CD4-positive, alpha-beta T cell (primary cell): ENCODE measurements at regions not wholly inside any gene's neighbourhood (a gene's known extent, or its start where the extent isn't known, plus 50 kb on each side); places are given as distances from the start of the nearest gene placed in this dataset.

Experiments used
- ATAC-seq: fragments of 200-7000 bp; cut with Tn5 transposase; one replicate; pipeline ENCODE4 v1.10.0; 2022; ENCODE audit warnings: mild to moderate bottlenecking; ENCODE audit not compliant: poor library complexity
- CTCF ChIA-PET: fragments of 350-600 bp; sonication (Branson Sonifier 250); formaldehyde crosslinking; loops from one replicate; lab custom pipeline; 2021; ENCODE audit warnings: antibody characterized with exemption, inconsistent platforms; lab: Charles Lee
- POLR2A ChIA-PET: fragments of 350-600 bp; sonication (Branson Sonifier 250); formaldehyde crosslinking; loops from one replicate; lab custom pipeline; 2021; ENCODE audit warnings: antibody characterized with exemption, inconsistent platforms; lab: Charles Lee
- DNase-seq, 14 experiments: peaks; one replicate each; pipeline ENCODE4 v3.0.0-alpha.2; 2013 to 2020; ENCODE audit warnings: mixed read lengths in 2 of 14
- H3K27ac ChIP-seq, 2 donors: one replicate each; pipeline versions ENCODE4 v1.5.1 to v1.7.0; 2013; ENCODE audit warnings: low read length in 2 of 2, low read depth in 1 of 2, mild to moderate bottlenecking in 1 of 2
- H3K27me3 ChIP-seq, 2 experiments: 1 replicate in 1 of 2; 2 replicates in 1 of 2; pipeline versions ENCODE4 v1.6.1 to v1.7.0; 2013; ENCODE audit warnings: low read length in 2 of 2, control low read depth in 1 of 2, mild to moderate bottlenecking in 1 of 2, moderate library complexity in 1 of 2; ENCODE audit not compliant: insufficient read depth in 2 of 2, control insufficient read depth in 1 of 2
- H3K36me3 ChIP-seq: one replicate; pipeline ENCODE4 v1.6.1; 2013; ENCODE audit warnings: low read length, control low read depth; ENCODE audit not compliant: insufficient read depth
- H3K4me1 ChIP-seq: one replicate; pipeline ENCODE4 v1.6.1; 2013; ENCODE audit warnings: low read length, control low read depth; ENCODE audit not compliant: insufficient read depth
- H3K4me3 ChIP-seq: one replicate; pipeline ENCODE4 v1.5.1; 2013; ENCODE audit warnings: mild to moderate bottlenecking, low read length, moderate library complexity
- H3K9me3 ChIP-seq, 2 experiments: 1 replicate in 1 of 2; 2 replicates in 1 of 2; pipeline versions ENCODE4 v1.6.1 to v1.7.0; 2013; ENCODE audit warnings: low read length in 2 of 2, mild to moderate bottlenecking in 2 of 2, control low read depth in 1 of 2, moderate library complexity in 1 of 2; ENCODE audit not compliant: control insufficient read depth in 1 of 2, insufficient read depth in 1 of 2
- H3K27ac Mint-ChIP-seq: one replicate; pipeline ENCODE4 v1.8.0; 2020; ENCODE audit warnings: mixed read lengths
- H3K27me3 Mint-ChIP-seq: one replicate; pipeline ENCODE4 v1.8.0; 2021; ENCODE audit warnings: mixed read lengths
- H3K36me3 Mint-ChIP-seq: one replicate; pipeline ENCODE4 v1.8.0; 2021; ENCODE audit warnings: low read depth, mixed read lengths
- H3K4me1 Mint-ChIP-seq: one replicate; pipeline ENCODE4 v1.8.0; 2021; ENCODE audit warnings: low read depth, mixed read lengths
- H3K4me3 Mint-ChIP-seq: one replicate; pipeline ENCODE4 v1.8.0; 2020; ENCODE audit warnings: mild to moderate bottlenecking, mixed read lengths
- H3K9me3 Mint-ChIP-seq: one replicate; pipeline ENCODE4 v1.8.0; 2020; ENCODE audit warnings: mixed read lengths
- intact Hi-C, 2 experiments: fragments of 100-400 bp; cut with DNase I in 1 of 2; cut with micrococcal nuclease in 1 of 2; formaldehyde crosslinking; loops; one replicate each; pipeline versions ENCODE4 v1.15.1 to v1.9.0; 2023 to 2025; cut with DNase I, micrococcal nuclease
- TF ChIP-seq, protein P1 (sequence below): fragments of 200-600 bp; IDR thresholded peaks from one replicate; pipeline ENCODE4 v1.8.0; 2022; ENCODE audit warnings: antibody characterized with exemption, mild to moderate bottlenecking

DNA sequence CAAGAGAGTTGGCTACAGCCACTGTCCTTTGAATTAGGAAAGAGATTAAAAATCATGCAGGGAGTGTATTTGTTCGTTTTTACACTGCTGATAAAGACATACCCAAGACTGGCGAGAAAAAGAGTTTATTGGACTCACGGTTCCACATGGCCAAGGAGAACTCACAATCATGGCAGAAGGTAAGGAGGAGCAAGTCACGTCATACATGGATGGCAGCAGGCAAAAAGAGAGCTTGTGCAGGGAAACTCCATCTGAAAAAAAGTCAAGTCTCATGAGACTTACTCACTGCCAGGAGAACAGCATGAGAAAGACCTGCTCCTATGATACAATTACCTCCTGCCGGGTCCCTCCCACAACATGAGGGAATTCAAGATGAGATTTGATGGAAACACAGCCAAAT is 1595.2 kb downstream of the KCNT2 start:
- intact Hi-C loops, result no loop called here
- Histone ChIP-seq H3K27ac (no peak overlapping the region), H3K9me3 (no peaks in the 10 kb centered on the region), H3K4me3 (no peak overlapping the region), H3K36me3 (no peaks in the 10 kb centered on the region), H3K4me1 (no peaks in the 10 kb centered on the region), H3K27me3 (no peaks in the 10 kb centered on the region)
- no peak for ATAC-seq
- TF ChIP-seq, protein P1, sequence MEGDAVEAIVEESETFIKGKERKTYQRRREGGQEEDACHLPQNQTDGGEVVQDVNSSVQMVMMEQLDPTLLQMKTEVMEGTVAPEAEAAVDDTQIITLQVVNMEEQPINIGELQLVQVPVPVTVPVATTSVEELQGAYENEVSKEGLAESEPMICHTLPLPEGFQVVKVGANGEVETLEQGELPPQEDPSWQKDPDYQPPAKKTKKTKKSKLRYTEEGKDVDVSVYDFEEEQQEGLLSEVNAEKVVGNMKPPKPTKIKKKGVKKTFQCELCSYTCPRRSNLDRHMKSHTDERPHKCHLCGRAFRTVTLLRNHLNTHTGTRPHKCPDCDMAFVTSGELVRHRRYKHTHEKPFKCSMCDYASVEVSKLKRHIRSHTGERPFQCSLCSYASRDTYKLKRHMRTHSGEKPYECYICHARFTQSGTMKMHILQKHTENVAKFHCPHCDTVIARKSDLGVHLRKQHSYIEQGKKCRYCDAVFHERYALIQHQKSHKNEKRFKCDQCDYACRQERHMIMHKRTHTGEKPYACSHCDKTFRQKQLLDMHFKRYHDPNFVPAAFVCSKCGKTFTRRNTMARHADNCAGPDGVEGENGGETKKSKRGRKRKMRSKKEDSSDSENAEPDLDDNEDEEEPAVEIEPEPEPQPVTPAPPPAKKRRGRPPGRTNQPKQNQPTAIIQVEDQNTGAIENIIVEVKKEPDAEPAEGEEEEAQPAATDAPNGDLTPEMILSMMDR, result no peak
- POLR2A ChIA-PET, result no interaction called here
- no peak overlapping the region for H3K4me3 Mint-ChIP-seq
- no peak overlapping the region for H3K27ac Mint-ChIP-seq
- no peak for DNase-seq
- no peaks in the 10 kb centered on the region for H3K4me1 Mint-ChIP-seq
- peaks cover 4% of the 10 kb centered on the region for H3K9me3 Mint-ChIP-seq
- CTCF ChIA-PET, result no interaction called here
- no peaks in the 10 kb centered on the region for H3K27me3 Mint-ChIP-seq
- no peaks in the 10 kb centered on the region for H3K36me3 Mint-ChIP-seq

DNA sequence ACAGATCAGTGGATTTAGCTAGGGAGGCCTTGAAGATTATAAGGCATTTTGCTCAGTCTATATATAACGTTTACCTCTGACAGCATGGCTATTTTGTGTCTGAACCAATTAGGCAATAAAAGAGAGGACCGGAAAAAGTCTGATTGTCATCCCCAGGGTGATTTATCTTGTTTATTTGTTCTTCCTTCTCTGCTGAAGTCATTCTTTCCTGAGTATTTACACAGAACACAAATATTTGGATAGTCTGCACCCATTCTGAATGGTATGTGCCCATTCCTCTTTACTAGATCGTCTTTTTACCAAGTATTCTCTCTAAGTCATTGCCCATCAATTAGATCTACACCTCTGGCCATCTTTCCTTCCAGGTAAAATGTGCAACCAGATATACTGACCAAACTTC is 1602.9 kb downstream of the KCNT2 start:
- ChIA-PET CTCF (no interaction called here), POLR2A (no interaction called here)
- Histone ChIP-seq H3K36me3 (no peaks in the 10 kb centered on the region), H3K27me3 (no peaks in the 10 kb centered on the region), H3K4me1 (no peaks in the 10 kb centered on the region), H3K27ac (no peak overlapping the region), H3K9me3 (peaks cover 0 to 5% of the 10 kb centered on the region in 2 experiments), H3K4me3 (no peak overlapping the region)
- no peaks in the 10 kb centered on the region for H3K27me3 Mint-ChIP-seq
- ATAC-seq (no peak), DNase-seq (no peak)
- no peaks in the 10 kb centered on the region for H3K36me3 Mint-ChIP-seq
- H3K4me1 Mint-ChIP-seq, result no peaks in the 10 kb centered on the region
- peaks cover 4% of the 10 kb centered on the region for H3K9me3 Mint-ChIP-seq
- intact Hi-C loops, result no loop called here
- H3K27ac Mint-ChIP-seq, result no peak overlapping the region
- TF ChIP-seq, protein P1, result no peak
- no peak overlapping the region for H3K4me3 Mint-ChIP-seq

DNA sequence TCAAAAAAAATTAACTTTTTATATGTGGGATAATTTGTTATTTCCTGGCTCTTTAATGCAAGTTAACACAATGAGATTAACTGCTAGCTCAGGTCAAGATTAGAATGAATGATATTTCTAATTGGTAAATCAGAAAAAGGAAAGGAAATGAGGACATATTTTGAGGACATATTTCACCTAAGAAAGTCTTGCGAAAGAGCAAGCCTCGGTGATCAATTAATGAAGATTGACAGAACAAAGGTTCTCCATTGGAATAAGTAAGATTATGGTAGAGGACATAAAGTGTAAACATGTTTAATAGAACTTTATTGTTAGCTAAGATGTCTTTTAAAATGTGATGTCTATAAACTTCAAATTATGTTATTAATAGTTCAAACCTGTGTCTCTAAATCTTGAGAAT is 1617.8 kb downstream of the KCNT2 start:
- Mint-ChIP-seq H3K4me3 (no peak overlapping the region), H3K4me1 (no peaks in the 10 kb centered on the region), H3K27ac (no peak overlapping the region), H3K9me3 (no peaks in the 10 kb centered on the region), H3K27me3 (no peaks in the 10 kb centered on the region), H3K36me3 (no peaks in the 10 kb centered on the region)
- H3K9me3 ChIP-seq, result peaks cover 0 to 1% of the 10 kb centered on the region in 2 experiments
- ChIA-PET CTCF (no interaction called here), POLR2A (no interaction called here)
- no peak overlapping the region for H3K4me3 ChIP-seq
- no peak for DNase-seq
- H3K4me1 ChIP-seq, result no peaks in the 10 kb centered on the region
- no peaks in the 10 kb centered on the region for H3K27me3 ChIP-seq
- TF ChIP-seq, protein P1, result no peak
- ATAC-seq, result no peak
- intact Hi-C loops, result no loop called here
- H3K27ac ChIP-seq, result no peak overlapping the region
- H3K36me3 ChIP-seq, result no peaks in the 10 kb centered on the region
